Nephron (organoid): ENCODE measurements at regions not wholly inside any gene's neighbourhood (a gene's known extent, or its start where the extent isn't known, plus 50 kb on each side); places are given as distances from the start of the nearest gene placed in this dataset.
A peak's percentile ranks its signal among the peaks of the same experiment; 100 is the strongest.

Source experiments
- H3K27ac Mint-ChIP-seq, 3 experiments: 2 replicates each; pipeline ENCODE4 v1.8.0; 2020; ENCODE audit warnings: mixed read lengths in 3 of 3, mild to moderate bottlenecking in 2 of 3, moderate library complexity in 1 of 3
- H3K27me3 Mint-ChIP-seq: 2 replicates; pipeline ENCODE4 v1.8.0; 2021; ENCODE audit warnings: low read depth, mild to moderate bottlenecking, moderate library complexity, mixed read lengths
- H3K36me3 Mint-ChIP-seq: 2 replicates; pipeline ENCODE4 v1.8.0; 2020; ENCODE audit warnings: low read depth, mixed read lengths
- H3K4me1 Mint-ChIP-seq: 2 replicates; pipeline ENCODE4 v1.8.0; 2020; ENCODE audit warnings: mixed read lengths
- H3K4me3 Mint-ChIP-seq, 3 experiments: 2 replicates each; pipeline ENCODE4 v1.8.0; 2020; ENCODE audit warnings: mild to moderate bottlenecking in 3 of 3, mixed read lengths in 3 of 3, moderate library complexity in 2 of 3
- H3K9me3 Mint-ChIP-seq: 2 replicates; pipeline ENCODE4 v1.8.0; 2020; ENCODE audit warnings: mixed read lengths
- TF ChIP-seq, protein P1 (sequence below), 3 experiments: fragments of 200-600 bp; sonication (generic); IDR thresholded peaks; one replicate each; pipeline ENCODE4 v1.5.0; 2021; ENCODE audit warnings: antibody characterized with exemption in 3 of 3; ENCODE audit not compliant: unreplicated experiment in 3 of 3

DNA sequence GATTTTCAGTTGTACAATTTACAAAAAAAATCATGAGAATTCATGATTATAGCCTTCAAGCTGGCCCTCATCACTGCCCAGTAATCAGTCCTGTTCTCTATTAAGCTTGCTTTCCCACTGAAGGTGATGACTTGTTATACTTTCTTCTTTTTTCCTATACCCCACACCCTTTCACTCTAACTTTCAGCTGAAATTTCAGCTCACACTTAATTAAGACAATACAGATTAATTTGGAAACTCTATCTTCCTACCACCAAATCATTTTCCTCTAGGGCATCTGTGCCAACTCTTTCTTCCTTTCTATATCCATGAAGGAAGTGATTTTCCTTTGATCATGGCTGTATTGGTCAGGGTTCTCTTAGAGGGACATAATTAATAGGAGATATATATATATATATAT lies 449.9 kb downstream of the CD109 start:
- H3K4me3 Mint-ChIP-seq: no peak overlapping the region
- TF ChIP-seq, protein P1, sequence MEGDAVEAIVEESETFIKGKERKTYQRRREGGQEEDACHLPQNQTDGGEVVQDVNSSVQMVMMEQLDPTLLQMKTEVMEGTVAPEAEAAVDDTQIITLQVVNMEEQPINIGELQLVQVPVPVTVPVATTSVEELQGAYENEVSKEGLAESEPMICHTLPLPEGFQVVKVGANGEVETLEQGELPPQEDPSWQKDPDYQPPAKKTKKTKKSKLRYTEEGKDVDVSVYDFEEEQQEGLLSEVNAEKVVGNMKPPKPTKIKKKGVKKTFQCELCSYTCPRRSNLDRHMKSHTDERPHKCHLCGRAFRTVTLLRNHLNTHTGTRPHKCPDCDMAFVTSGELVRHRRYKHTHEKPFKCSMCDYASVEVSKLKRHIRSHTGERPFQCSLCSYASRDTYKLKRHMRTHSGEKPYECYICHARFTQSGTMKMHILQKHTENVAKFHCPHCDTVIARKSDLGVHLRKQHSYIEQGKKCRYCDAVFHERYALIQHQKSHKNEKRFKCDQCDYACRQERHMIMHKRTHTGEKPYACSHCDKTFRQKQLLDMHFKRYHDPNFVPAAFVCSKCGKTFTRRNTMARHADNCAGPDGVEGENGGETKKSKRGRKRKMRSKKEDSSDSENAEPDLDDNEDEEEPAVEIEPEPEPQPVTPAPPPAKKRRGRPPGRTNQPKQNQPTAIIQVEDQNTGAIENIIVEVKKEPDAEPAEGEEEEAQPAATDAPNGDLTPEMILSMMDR (IDR thresholded peaks at IDR 0.05; ENCODE audit: unreplicated experiment in 3 of 3): no peak
- H3K36me3 Mint-ChIP-seq: no peaks in the 10 kb centered on the region
- no peaks in the 10 kb centered on the region for H3K4me1 Mint-ChIP-seq
- H3K27me3 Mint-ChIP-seq: no peaks in the 10 kb centered on the region
- H3K9me3 Mint-ChIP-seq: peaks cover 6% of the 10 kb centered on the region
- no peak overlapping the region for H3K27ac Mint-ChIP-seq

DNA sequence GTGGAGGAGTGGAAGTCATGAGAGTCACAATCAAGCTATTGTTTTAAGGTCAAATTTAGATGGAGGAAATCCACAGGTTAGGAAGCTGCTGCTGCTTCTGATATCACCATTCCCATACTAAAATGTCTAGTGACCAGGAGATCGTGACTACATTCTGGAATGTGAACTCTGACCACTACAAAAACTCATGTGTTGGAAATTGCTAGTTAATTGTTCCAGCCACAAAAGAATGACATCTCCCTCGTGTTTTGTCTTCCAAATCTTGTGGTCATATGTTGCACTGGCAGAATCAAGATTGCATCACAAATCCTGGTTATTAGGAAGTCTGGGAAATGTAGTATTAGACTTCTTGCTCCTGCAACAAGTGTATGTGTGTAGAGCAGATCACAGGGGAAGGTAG lies 441.9 kb downstream of the CD109 start:
- Mint-ChIP-seq H3K27me3 (no peaks in the 10 kb centered on the region), H3K4me1 (no peaks in the 10 kb centered on the region), H3K9me3 (peaks cover 11% of the 10 kb centered on the region), H3K36me3 (no peaks in the 10 kb centered on the region), H3K4me3 (no peak overlapping the region), H3K27ac (no peak overlapping the region)
- TF ChIP-seq, protein P1 (IDR thresholded peaks at IDR 0.05; ENCODE audit: unreplicated experiment in 3 of 3): no peak

DNA sequence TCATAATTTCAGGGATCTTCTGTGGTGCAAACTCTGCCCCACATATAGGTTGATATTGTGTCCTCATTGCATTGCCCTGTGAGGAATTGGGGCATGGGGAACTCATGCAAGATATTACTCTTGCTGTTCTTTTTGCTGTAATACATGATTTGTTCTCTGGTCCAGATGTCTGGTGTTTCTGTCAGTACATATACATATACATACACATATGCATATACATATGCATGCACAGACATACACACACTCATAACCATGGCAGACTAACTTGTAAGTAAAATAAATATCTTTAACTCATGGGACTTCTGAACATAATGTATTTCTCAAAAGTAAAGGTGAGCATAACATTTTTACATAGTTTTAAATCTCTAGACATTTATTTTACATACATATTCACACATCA lies 438.3 kb downstream of the CD109 start:
- TF ChIP-seq, protein P1 (IDR thresholded peaks at IDR 0.05; ENCODE audit: unreplicated experiment in 3 of 3): no peak
- Mint-ChIP-seq H3K4me1 (no peaks in the 10 kb centered on the region), H3K27ac (no peak overlapping the region), H3K4me3 (no peak overlapping the region), H3K9me3 (peaks cover 10% of the 10 kb centered on the region), H3K27me3 (no peaks in the 10 kb centered on the region), H3K36me3 (no peaks in the 10 kb centered on the region)

DNA sequence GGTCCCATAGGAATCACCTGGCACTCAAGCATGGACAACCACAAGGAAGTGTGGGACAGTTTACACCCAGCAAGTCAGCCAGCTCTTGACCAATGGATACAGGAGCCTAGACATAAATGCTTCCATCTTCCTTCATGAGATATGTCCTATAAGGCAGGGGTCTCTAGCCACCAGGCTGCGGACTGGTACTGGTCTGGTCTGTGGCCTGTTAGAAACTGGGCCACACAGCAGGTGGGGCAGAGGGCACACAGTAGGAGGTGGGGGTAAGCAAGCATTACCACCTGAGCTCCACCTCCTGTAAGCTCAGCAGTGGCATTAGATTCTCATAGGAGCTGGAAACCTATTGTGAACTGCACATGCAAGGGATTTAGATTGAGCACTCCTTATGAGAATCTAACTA lies 437.1 kb downstream of the CD109 start:
- Mint-ChIP-seq H3K27ac (no peak overlapping the region), H3K9me3 (peaks cover 10% of the 10 kb centered on the region), H3K4me3 (no peak overlapping the region)

DNA sequence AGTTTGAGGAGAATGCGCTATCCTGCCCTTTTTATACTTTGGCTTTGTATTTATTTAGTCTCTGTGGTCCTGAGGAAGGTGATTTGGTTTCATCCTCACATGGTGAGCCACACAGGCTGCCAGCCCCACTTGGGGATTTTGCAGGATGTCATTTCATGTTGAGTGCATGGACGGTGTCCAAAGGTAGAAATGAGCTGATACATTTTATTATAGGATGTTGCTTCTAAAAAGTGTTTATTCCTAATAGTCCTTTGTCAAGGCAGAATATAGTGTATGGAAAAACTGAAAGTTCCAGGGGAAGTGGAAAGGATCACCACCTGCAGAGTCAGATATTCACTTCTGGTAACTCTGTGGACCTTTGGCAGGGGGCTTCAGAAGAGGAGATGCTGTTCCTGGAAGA lies 434.6 kb downstream of the CD109 start:
- Mint-ChIP-seq H3K9me3 (peaks cover 6% of the 10 kb centered on the region), H3K4me1 (peaks cover 11% of the 10 kb centered on the region), H3K27me3 (no peaks in the 10 kb centered on the region), H3K4me3 (no peak overlapping the region), H3K36me3 (no peaks in the 10 kb centered on the region), H3K27ac (no peak overlapping the region)
- TF ChIP-seq, protein P1 (IDR thresholded peaks at IDR 0.05; ENCODE audit: unreplicated experiment in 3 of 3): no peak

More for the DNA sequence above, 437.1 kb downstream of the CD109 start:
- H3K36me3 Mint-ChIP-seq: no peaks in the 10 kb centered on the region
- no peaks in the 10 kb centered on the region for H3K27me3 Mint-ChIP-seq
- peaks cover 7% of the 10 kb centered on the region for H3K4me1 Mint-ChIP-seq
- TF ChIP-seq, protein P1 (IDR thresholded peaks at IDR 0.05; ENCODE audit: unreplicated experiment in 3 of 3): no peak

DNA sequence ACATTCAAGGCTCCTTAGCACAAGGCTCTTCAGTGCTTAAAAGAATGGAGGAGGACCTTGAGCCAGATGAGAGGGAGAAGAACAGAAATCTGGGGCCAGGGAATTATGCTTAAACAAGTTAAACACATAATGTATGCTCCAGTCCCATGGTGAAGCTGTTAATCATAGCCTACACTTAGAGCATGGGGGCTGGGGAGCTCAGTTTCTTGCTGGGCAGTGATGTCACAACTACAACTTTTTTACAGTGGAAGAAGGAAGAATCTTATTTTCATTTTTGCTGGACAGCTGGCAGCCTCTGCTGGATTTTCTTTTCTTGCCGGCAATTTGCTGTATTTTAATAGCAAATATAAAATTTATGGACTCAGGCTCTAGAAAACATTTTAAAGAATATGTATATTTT lies 432.5 kb downstream of the CD109 start:
- Mint-ChIP-seq H3K4me1 (peaks cover 11% of the 10 kb centered on the region), H3K36me3 (no peaks in the 10 kb centered on the region)
- TF ChIP-seq, protein P1 (IDR thresholded peaks at IDR 0.05; ENCODE audit: unreplicated experiment in 3 of 3): no peak

More for the DNA sequence above, 432.5 kb downstream of the CD109 start:
- peak overlapping the region in 1 of 3 experiments; percentile 17 for H3K27ac Mint-ChIP-seq
- H3K9me3 Mint-ChIP-seq: peaks cover 2% of the 10 kb centered on the region
- H3K27me3 Mint-ChIP-seq: no peaks in the 10 kb centered on the region
- H3K4me3 Mint-ChIP-seq: no peak overlapping the region
